HG03175 (cell line): ENCODE measurements at regions not wholly inside any gene's neighbourhood (a gene's known extent, or its start where the extent isn't known, plus 50 kb on each side); places are given as distances from the start of the nearest gene placed in this dataset.

Source experiments
- ATAC-seq: cut with Tn5 transposase; IDR thresholded peaks from one replicate; pipeline ENCODE4 v1.9.1; 2021; ENCODE audit warnings: mild to moderate bottlenecking, moderate library complexity; ENCODE audit not compliant: unreplicated experiment

- no peak for ATAC-seq
Observed at GRCh38 chr4:180706766-180707165, 1536.4 kb upstream of the TENM3 start.

DNA sequence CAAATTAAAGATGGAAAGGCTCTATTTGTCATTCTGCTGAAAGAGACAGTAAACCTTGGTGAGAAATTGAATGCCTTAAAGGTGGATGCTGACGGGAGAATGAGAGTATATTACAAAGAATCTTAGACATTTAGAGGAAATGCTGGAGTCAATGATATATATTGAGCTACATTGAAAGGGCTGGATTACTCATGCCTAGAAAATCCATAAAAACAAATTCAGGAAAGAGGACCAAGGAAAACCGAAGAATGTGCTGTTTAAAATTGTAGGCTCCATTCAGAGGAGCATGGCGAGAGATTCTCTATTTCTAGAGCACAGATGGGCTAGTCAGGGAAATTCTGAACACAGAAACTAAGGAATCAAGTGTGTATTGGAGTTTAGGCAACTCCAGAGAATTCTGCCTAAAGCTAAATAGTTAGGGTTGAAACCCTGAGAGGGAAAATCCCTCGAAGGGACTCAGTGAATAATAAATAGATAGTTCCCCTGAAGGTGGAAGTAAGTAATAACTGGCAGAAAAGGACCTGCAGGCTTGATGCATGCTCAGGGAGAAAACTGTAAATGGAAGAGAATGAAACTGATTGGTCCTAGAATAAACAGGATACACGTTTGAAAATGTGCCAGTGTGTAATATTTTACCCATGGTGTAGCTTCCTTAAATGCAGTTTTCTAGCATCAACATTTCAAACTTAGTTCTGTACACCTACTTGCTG lies 1532.4 kb upstream of the TENM3 start:
- no peak for ATAC-seq

GRCh38 chr4:180717451-180718033 lies 1525.7 kb upstream of the TENM3 start:
- no peak for ATAC-seq

- ATAC-seq: no peak
Observed at GRCh38 chr4:180721356-180721755, 1521.8 kb upstream of the TENM3 start.

GRCh38 chr4:180726611-180727010 lies 1516.6 kb upstream of the TENM3 start:
- no peak for ATAC-seq

DNA sequence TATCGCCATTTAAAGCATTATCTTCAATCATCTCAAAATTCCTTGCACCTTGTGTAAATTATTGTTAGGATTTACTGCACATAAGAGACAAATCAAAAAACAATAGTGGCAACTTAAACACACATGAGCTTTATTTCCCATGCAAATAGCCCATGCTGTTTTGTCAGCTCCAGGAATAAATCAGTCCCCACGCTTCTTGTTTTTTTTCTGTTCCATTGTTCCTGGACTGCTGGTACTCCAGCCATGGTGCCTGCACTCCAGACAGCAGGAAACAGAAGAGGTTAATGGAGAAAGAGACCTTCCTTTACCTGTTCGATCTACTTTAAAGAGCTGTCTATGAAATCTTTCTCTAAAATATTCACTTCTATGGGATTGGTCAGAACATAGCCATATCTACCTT lies 1515.7 kb upstream of the TENM3 start:
- ATAC-seq: no peak

DNA sequence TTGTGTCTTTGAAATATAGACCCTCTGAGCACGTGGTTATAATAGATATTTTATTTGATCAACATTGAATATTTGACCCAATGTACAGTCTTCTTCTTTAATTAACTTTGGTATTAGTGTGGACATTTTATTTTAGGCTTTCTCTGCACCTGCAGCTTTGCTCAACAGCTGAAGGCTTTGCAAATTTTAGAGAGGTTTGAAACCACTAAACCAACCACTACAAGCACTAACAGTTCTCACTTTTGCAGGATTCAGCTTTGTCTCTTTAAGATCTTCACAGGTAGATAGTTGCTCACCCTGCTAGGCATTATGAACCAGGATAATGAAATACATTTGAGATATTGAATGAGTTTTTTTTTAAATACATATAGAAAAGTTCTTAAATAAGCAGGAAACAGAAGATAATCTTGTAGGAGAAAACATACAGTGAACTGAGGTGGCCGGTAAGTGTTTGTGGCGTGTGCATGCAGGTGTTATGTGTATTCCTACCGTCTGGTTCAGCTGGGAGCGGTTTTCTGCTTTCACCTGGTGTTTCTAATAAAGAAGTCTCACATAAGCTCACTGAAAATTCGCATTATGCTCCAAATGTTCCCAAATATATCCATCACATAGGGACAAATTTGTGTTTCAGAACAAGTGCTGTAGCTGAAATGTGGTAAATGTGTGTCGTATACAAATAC lies 1508.3 kb upstream of the TENM3 start:
- no peak for ATAC-seq

GRCh38 chr4:180741703-180742102 lies 1501.5 kb upstream of the TENM3 start:
- ATAC-seq: no peak

- no peak for ATAC-seq
Observed at GRCh38 chr4:180745019-180745418, 1498.2 kb upstream of the TENM3 start.

- ATAC-seq: no peak
Observed at GRCh38 chr4:180751009-180751408, 1492.2 kb upstream of the TENM3 start.

DNA sequence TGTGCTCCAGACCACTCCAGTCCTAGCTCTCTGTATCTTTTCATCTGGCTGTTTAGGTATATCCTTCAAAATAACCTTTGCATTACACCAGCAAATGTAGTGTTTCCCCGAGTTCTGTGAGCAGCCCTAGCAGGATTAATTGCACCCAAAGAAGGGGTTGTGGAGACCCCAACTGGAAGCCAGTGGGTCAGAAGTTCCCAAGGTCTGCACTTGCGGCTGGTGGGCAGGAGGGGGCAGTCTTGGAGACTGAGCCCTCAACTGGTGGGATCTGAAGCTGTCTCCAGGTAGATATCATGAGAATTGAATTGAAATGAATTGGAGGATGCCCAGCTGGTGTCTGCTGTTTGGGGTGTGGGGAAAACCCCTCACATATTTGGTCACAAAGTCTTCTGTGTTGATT lies 1485.3 kb upstream of the TENM3 start:
- no peak for ATAC-seq

DNA sequence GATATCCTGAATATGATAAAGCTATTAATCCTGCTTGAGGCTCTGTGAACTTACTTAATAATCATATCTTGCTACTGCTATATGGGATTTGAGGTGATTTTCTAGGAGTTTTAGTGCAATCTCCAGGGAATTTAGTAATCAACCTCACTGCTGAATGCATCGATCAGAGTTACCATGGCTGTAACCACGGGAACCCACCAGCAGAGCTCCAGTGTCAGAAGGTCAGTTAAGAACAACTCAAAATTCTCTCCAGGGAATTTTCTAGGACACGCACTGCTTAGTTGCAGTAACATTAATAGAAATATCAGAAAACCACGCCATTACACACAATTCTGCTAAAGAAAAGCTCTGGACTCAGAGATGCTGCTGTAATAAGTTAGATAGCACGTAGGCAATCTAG lies 1477.2 kb upstream of the TENM3 start:
- ATAC-seq: no peak

- no peak for ATAC-seq
Observed at GRCh38 chr4:180766944-180767729, 1476.1 kb upstream of the TENM3 start.

GRCh38 chr4:180768610-180769009 lies 1474.6 kb upstream of the TENM3 start:
- ATAC-seq: no peak

GRCh38 chr4:180769791-180770190 lies 1473.4 kb upstream of the TENM3 start:
- no peak for ATAC-seq

GRCh38 chr4:180770265-180770664 lies 1472.9 kb upstream of the TENM3 start:
- ATAC-seq: no peak

GRCh38 chr4:180784940-180785339 lies 1458.3 kb upstream of the TENM3 start:
- no peak for ATAC-seq

- ATAC-seq: no peak
Observed at GRCh38 chr4:180788729-180789128, 1454.5 kb upstream of the TENM3 start.

GRCh38 chr4:180789929-180790328 lies 1453.3 kb upstream of the TENM3 start:
- ATAC-seq: no peak

GRCh38 chr4:180790471-180790870 lies 1452.7 kb upstream of the TENM3 start:
- no peak for ATAC-seq

- no peak for ATAC-seq
Observed at GRCh38 chr4:180792541-180792940, 1450.7 kb upstream of the TENM3 start.

DNA sequence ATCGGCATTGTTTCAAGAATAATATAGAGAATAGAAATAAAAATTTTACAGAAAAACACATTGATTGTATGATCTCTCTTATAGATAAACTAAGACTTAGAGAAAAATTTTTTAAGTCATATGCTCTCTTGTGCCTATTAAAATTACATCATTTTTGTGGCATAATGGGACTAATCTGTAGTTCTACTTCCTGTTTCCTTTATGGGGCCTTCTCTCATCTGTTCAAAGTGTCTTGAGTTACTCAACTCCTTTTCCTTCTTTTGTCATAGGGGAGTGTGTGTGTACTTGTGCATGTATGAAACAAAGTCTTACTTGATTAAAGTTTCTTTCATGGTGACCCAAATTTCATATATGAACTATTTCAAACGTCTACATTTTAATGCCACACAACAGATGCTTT lies 1448.9 kb upstream of the TENM3 start:
- no peak for ATAC-seq
